GM12878 (cell line): ENCODE measurements at regions not wholly inside any gene's neighbourhood (a gene's known extent, or its start where the extent isn't known, plus 50 kb on each side); places are given as distances from the start of the nearest gene placed in this dataset.

Experiments
- ATAC-seq: fragments of 200-7000 bp; cut with Tn5 transposase; 3 replicates; pipeline ENCODE4 v1.9.1; 2020; ENCODE audit warnings: mild to moderate bottlenecking, moderate library complexity
- BruUV-seq: library from RNA; stranded (reverse); fragments of 400-500 nt; replicated peaks from 2 replicates; lab custom pipeline; 2021; lab: Mats Ljungman, UMichigan
- CTCF ChIA-PET: fragments of 300-600 bp; sonication (Branson Sonifier 250); formaldehyde crosslinking; extraction: SDS; loops from one replicate; lab custom pipeline; 2021; ENCODE audit warnings: inconsistent platforms; lab: Yijun Ruan, JAX
- POLR2A ChIA-PET: fragments of 350-600 bp; formaldehyde crosslinking; extraction: SDS; loops from one replicate; lab custom pipeline; 2021; ENCODE audit warnings: inconsistent platforms; lab: Charles Lee
- RAD21 ChIA-PET: fragments of 300-600 bp; sonication (Branson Sonifier 250); formaldehyde crosslinking; loops from one replicate; lab custom pipeline; 2023; ENCODE audit warnings: antibody characterized with exemption; ENCODE audit not compliant: unreplicated experiment; lab: Charles Lee
- SMC1A ChIA-PET: fragments of 300-600 bp; sonication (Branson Sonifier 250); formaldehyde crosslinking; loops from one replicate; lab custom pipeline; 2023; ENCODE audit not compliant: unreplicated experiment, uncharacterized antibody; lab: Charles Lee
- DNase-seq: peaks from one replicate; pipeline ENCODE4 v3.0.0-alpha.2; 2011; ENCODE audit warnings: low read depth, low spot score
- FAIRE-seq: peaks from 3 replicates; lab custom pipeline; 2011; peaks lifted over from hg19 to GRCh38; lab: Jason Lieb, UNC
- H2AFZ ChIP-seq: 2 replicates; pipeline ENCODE4 v1.6.0; 2011; ENCODE audit warnings: low read depth, low read length, control low read depth; ENCODE audit not compliant: control insufficient read depth
- H3K27ac ChIP-seq: 2 replicates; pipeline ENCODE4 v1.5.1; 2011; ENCODE audit warnings: control low read depth; ENCODE audit not compliant: control insufficient read depth, insufficient read depth
- H3K27me3 ChIP-seq, 2 experiments: replicated peaks in 1 of 2; 2 replicates each; pipeline versions ENCODE4 v1.6.0 to v1.6.1; 2011; ENCODE audit warnings: low read length in 1 of 2; ENCODE audit not compliant: control insufficient read depth in 2 of 2, insufficient read depth in 2 of 2
- H3K36me3 ChIP-seq, 2 experiments: 2 replicates each; pipeline ENCODE4 v1.5.1; 2011; ENCODE audit warnings: low read length in 1 of 2; ENCODE audit not compliant: control insufficient read depth in 2 of 2, insufficient read depth in 2 of 2
- H3K4me1 ChIP-seq: 2 replicates; pipeline ENCODE4 v1.6.1; 2011; ENCODE audit warnings: mild to moderate bottlenecking, low read length, moderate library complexity, mixed read lengths; ENCODE audit not compliant: control insufficient read depth, insufficient read depth
- H3K4me2 ChIP-seq: 2 replicates; pipeline ENCODE4 v1.6.0; 2011; ENCODE audit warnings: control low read depth; ENCODE audit not compliant: control insufficient read depth, insufficient read depth
- H3K4me3 ChIP-seq: fragments of 200-600 bp; sonication (generic); 2 replicates; pipeline ENCODE4 v1.5.1; 2016
- H3K79me2 ChIP-seq: 2 replicates; pipeline ENCODE4 v1.6.0; 2011; ENCODE audit warnings: low read length; ENCODE audit not compliant: control insufficient read depth, insufficient read depth
- H3K9ac ChIP-seq: 2 replicates; pipeline ENCODE4 v1.8.0; 2011; ENCODE audit warnings: low read length, control low read depth, mixed read lengths; ENCODE audit not compliant: control insufficient read depth, insufficient read depth
- H3K9me3 ChIP-seq: replicated peaks from 3 replicates; pipeline ENCODE4 v1.5.1; 2011; ENCODE audit warnings: mild to moderate bottlenecking, low read length; ENCODE audit not compliant: control insufficient read depth, insufficient read depth
- H4K20me1 ChIP-seq: 2 replicates; pipeline ENCODE4 v1.6.0; 2011; ENCODE audit not compliant: control insufficient read depth, insufficient read depth
- CHD4 ChIP-seq: fragments of 200-600 bp; sonication (generic); IDR thresholded peaks from 2 replicates; pipeline ENCODE4 v1.6.1; 2016; ENCODE audit warnings: mild to moderate bottlenecking
- E2F4 ChIP-seq: IDR thresholded peaks from 2 replicates; pipeline ENCODE4 v1.6.1; 2012; ENCODE audit warnings: low read depth, low read length, improper control_type of control experiment
- EP300 ChIP-seq, 2 experiments: fragments of 150-350 bp in 1 of 2; IDR thresholded peaks; 2 replicates each; pipeline ENCODE4 v1.6.1; 2011 to 2012; ENCODE audit warnings: low read depth in 2 of 2, low read length in 2 of 2, borderline replicate concordance in 1 of 2, improper control_type of control experiment in 1 of 2, inconsistent platforms in 1 of 2; ENCODE audit not compliant: control insufficient read depth in 1 of 2
- FOXK2 ChIP-seq: fragments of 450-650 bp; IDR thresholded peaks from 2 replicates; pipeline ENCODE4 v1.6.1; 2017; ENCODE audit warnings: mild to moderate bottlenecking, moderate library complexity
- HDGF ChIP-seq: fragments of 450-650 bp; IDR thresholded peaks from 2 replicates; pipeline ENCODE4 v1.6.1; 2016; ENCODE audit warnings: antibody characterized with exemption
- MAX ChIP-seq: IDR thresholded peaks from 2 replicates; pipeline ENCODE4 v1.6.1; 2012; ENCODE audit warnings: low read depth, low read length, improper control_type of control experiment
- NFYB ChIP-seq: IDR thresholded peaks from 2 replicates; pipeline ENCODE4 v1.6.1; 2011; ENCODE audit warnings: low read depth, mild to moderate bottlenecking, low read length, improper control_type of control experiment, moderate library complexity; ENCODE audit not compliant: insufficient read depth
- NR2F1 ChIP-seq: fragments of 450-650 bp; conservative IDR thresholded peaks from 2 replicates; pipeline ENCODE4 v1.6.1; 2017; ENCODE audit warnings: mild to moderate bottlenecking
- PAX8 ChIP-seq: fragments of 450-650 bp; IDR thresholded peaks from 2 replicates; pipeline ENCODE4 v1.6.1; 2017; ENCODE audit warnings: mild to moderate bottlenecking, moderate library complexity
- PML ChIP-seq: IDR thresholded peaks from 2 replicates; pipeline ENCODE4 v1.6.1; 2012; ENCODE audit warnings: low read length, inconsistent platforms
- POLR2A ChIP-seq: IDR thresholded peaks from 2 replicates; pipeline ENCODE4 v1.6.1; 2011; ENCODE audit warnings: low read depth, mild to moderate bottlenecking, low read length
- RB1 ChIP-seq: fragments of 450-650 bp; formaldehyde crosslinking; IDR thresholded peaks from 2 replicates; pipeline ENCODE4 v1.6.1; 2017; ENCODE audit warnings: mild to moderate bottlenecking, borderline replicate concordance
- RFX5 ChIP-seq: IDR thresholded peaks from 2 replicates; pipeline ENCODE4 v1.6.1; 2011; ENCODE audit warnings: low read depth, low read length, improper control_type of control experiment
- TARDBP ChIP-seq: IDR thresholded peaks from 2 replicates; pipeline ENCODE4 v1.6.1; 2016; ENCODE audit warnings: borderline replicate concordance
- WRNIP1 ChIP-seq: IDR thresholded peaks from 2 replicates; pipeline ENCODE4 v1.6.1; 2011; ENCODE audit warnings: low read depth, low read length, improper control_type of control experiment, borderline replicate concordance
- WGBS: methylation state at CpG from one replicate; pipeline ENCODE4 v1.1.6; 2016; ENCODE audit warnings: low lambda C conversion rate; ENCODE audit not compliant: insufficient replicate concordance, insufficient coverage; ENCODE audit errors: missing lambda C conversion rate; 5-methylcytosine and 5-hydroxymethylcytosine counted together
- in situ Hi-C: fragments of 300-500 bp; cut with MboI; formaldehyde crosslinking; loops from 9 replicates; pipeline ENCODE4 v1.14.3; 2018; ENCODE audit warnings: mixed read lengths
- intact Hi-C: fragments of 100-400 bp; cut with micrococcal nuclease; formaldehyde crosslinking; loops from one replicate; pipeline ENCODE4 v1.14.2; 2022; ENCODE audit not compliant: unreplicated experiment

- TF ChIP-seq NR2F1 (no peak), HDGF (no peak), TARDBP (no peak), E2F4 (no peak), CHD4 (no peak), POLR2A (no peak), FOXK2 (no peak)
Measured at GRCh38 chr1:185646202-185646683, 87.9 kb upstream of the HMCN1 start (continued).

GRCh38 chr1:185645686-185646085 is 88.5 kb upstream of the HMCN1 start:
- intact Hi-C loops: no loop called here
- ChIA-PET POLR2A (no interaction called here), RAD21 (no interaction called here), SMC1A (interaction anchor here (0.9 to 1.7 kb wide), 3 partner anchors 9 to 476 kb away, joined by 3 to 6 read pairs (median 4); no protein-coding TSS in a partner anchor), CTCF (no interaction called here)
- ATAC-seq: no peak
- H4K20me1 ChIP-seq: no peaks in the 10 kb centered on the region
- no peak for DNase-seq
- H3K4me3 ChIP-seq: no peak overlapping the region
- TF ChIP-seq RFX5: no peak
- no peak for TF ChIP-seq PAX8
- TF ChIP-seq NFYB: no peak
- no peak for TF ChIP-seq MAX
- TF ChIP-seq E2F4: no peak
- TF ChIP-seq WRNIP1: no peak
- TF ChIP-seq EP300 (IDR thresholded peaks at IDR 0.05; ENCODE audit: borderline replicate concordance in 1 of 2, control insufficient read depth in 1 of 2, low read depth in 2 of 2, low read length in 2 of 2): no peak
- TF ChIP-seq RB1: no peak
- no peak for TF ChIP-seq PML
- in situ Hi-C loops: no loop called here
- no peak overlapping the region for H2AFZ ChIP-seq
- no peaks in the 10 kb centered on the region for H3K36me3 ChIP-seq
- peaks cover 2% of the 10 kb centered on the region; the same call in 1 of the 3 replicates for H3K9me3 ChIP-seq
- H3K4me1 ChIP-seq: no peaks in the 10 kb centered on the region
- H3K4me2 ChIP-seq: no peak overlapping the region
- H3K27ac ChIP-seq: no peak overlapping the region
- 0% methylated on average over 1 of the region's 1 CpG for WGBS
- no peak for FAIRE-seq
- H3K79me2 ChIP-seq: no peaks in the 10 kb centered on the region
- no TSS peak for BruUV-seq
- no peak overlapping the region for H3K9ac ChIP-seq
- H3K27me3 ChIP-seq: no peaks in the 10 kb centered on the region
